ENCODE measurements at regions not wholly inside any gene's neighbourhood (a gene's known extent, or its start where the extent isn't known, plus 50 kb on each side); places are given as distances from the start of the nearest gene placed in this dataset.

GRCh38 chr5:56366986-56367385 is 133.9 kb upstream of the ANKRD55 start:
- no peak for DNase-seq

GRCh38 chr5:56361398-56361797 is 128.3 kb upstream of the ANKRD55 start:
- DNase-seq = no peak

DNA sequence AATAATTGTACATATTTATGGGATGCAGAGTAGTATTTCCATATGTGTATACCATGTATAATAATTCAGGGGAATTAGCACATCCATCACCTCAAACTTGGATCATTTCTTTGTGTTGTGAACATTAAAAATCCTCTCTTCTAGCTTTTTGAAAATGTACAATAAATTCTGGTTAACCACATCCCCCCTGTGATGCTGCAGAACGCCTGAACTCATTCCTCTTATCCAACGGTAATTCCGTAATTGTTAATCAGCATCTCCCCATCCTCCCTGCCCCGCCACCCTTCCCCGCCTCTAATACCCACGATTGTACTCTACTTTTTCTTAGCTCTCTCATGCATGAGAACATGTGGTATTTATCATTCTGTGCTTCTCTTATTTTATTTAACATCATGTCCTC is 127.7 kb upstream of the ANKRD55 start:
- no peak for DNase-seq

GRCh38 chr5:56359809-56360685 is 126.9 kb upstream of the ANKRD55 start:
- no peak for DNase-seq

DNA sequence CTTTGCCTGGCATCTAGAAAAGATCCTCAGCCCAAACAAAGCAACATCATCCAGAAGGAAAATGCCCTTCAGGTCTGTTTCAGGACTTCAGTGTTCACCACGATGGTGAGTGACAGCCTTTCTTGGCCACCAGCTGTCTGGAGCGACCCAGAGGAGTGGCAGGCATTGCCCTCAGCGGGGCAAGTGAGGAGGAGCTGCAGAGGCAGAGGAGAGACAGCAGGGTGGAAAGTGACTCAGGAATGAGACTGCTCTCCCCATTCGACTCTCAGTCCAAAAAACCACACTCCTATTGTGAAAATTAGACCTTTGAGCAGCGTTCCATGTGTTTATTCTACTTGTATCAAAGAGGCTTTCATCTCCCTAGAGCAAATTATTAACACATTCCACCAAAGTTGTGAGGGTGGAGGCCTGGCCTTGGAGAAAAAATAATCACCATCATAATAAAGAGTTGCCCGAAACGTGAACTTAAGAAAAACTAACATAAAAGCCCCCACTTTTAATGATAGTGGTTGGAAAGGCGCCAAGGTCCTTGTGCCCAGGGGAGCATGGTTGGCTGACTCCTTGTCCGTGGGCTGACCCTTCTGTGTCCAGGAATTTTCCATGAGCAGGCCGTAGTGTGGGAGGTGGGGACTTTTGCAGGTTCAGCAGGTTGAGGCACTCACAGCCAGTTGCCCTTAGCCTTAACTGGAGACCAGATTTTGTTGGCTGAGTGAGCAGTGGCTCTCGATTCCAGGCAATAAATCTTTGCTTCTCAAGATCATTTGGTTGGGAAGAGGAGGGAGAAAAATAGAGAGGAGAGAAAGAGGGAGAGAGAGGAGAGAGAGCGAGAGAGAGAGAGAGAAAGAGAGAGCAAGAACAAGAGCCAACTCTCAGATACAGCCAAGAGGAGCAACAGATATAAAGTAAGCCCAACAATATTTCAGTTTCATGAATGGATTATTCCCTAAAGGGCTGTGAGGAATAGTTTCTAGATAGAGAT is 125.9 kb upstream of the ANKRD55 start:
- DNase-seq = no peak

DNA sequence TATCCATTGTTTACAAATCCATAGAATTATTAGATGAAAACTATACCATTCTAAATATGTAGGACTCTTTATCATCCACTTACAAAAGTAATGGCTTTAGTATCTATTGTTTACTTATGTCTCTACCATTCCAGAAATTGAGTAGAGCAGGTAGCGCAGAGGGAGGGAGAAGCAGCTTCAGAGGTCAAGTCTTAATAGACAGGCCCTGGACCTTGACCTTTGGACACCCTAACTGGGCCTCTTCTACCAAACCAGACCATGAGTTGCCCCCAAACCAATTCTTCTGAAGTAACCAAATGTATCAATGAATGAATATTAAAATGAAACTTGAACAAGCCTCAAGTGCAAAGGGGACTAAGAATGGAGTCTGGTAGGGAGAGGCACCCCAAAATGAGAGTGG is 124.9 kb upstream of the ANKRD55 start:
- no peak for DNase-seq

- DNase-seq = no peak
Observed at GRCh38 chr5:56357426-56357825, 124.3 kb upstream of the ANKRD55 start.

GRCh38 chr5:56356836-56357160 is 123.7 kb upstream of the ANKRD55 start:
- DNase-seq = no peak

DNA sequence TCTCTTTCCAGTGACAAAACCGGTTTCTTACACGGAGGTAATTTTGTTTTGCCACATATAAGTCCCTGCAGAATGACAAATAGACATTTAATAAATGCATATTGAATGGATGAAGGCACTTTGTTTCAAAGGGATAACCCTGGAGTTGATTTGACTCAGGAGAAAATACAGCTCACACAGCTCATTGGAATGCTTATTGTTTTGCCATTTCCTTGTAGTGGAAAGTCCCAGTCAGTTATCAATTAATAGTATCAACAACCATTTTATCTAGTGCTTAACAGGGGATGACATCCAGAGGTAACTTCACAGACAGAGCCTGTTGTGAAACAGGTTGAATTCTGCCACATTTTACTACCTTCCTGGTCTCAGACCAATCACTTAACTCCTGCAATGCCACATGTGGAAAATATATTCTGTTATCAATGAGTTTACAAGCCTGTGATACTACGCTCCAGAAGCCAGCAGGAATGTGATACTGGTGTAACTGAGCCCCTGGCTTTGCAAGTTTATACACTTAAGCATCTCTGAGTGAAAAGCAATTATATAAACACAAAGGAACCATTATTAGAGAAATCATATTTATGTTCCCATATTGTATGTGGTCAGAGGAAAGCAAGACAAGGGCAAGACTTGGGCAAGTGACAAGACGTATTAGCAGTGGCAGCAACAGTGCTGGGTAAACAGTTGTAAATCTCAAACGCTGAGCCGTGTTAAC is 123.1 kb upstream of the ANKRD55 start:
- no peak for DNase-seq

DNA sequence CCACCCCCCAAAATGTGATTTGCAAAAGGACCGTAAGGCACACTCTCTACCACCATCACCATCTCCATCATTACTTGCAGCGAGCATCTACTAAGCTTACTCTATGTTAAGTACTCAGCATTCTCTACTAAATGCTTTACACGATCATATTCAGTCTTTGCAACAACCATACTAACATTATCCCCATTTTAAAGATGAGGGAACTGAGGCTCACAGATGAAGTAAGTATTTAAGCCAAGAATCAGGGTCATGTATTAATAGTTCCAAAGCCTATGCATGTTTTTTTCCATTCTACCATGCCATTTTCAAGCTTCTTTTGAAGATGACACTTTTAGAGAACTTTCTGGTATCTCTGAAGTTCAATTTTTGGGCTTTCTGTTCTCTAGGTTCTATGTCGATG is 121.7 kb upstream of the ANKRD55 start:
- no peak for DNase-seq

- no peak for DNase-seq
Observed at GRCh38 chr5:56352808-56353590, 119.9 kb upstream of the ANKRD55 start.

GRCh38 chr5:56350597-56351170 is 117.6 kb upstream of the ANKRD55 start:
- no peak for DNase-seq

- DNase-seq = no peak
Observed at GRCh38 chr5:56350011-56350596, 117.0 kb upstream of the ANKRD55 start.

DNA sequence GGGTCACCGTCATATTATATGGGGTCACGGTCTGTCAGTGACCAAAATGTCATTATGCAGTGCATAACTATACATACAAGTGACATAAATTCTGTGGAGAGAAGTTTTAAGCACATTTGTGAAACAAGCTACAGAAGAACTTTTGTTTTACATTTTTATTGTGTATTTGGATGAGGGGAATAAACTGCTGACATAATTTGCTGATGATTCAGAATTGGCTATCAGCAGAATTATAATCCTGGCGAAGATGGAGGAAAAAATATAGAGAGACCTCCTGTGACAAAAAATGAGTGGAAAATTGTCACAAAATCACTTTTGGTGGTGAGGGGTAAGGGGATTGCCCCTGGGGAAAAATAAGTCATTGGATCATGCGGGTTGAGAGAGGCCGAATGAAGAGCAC is 116.3 kb upstream of the ANKRD55 start:
- DNase-seq = no peak

DNA sequence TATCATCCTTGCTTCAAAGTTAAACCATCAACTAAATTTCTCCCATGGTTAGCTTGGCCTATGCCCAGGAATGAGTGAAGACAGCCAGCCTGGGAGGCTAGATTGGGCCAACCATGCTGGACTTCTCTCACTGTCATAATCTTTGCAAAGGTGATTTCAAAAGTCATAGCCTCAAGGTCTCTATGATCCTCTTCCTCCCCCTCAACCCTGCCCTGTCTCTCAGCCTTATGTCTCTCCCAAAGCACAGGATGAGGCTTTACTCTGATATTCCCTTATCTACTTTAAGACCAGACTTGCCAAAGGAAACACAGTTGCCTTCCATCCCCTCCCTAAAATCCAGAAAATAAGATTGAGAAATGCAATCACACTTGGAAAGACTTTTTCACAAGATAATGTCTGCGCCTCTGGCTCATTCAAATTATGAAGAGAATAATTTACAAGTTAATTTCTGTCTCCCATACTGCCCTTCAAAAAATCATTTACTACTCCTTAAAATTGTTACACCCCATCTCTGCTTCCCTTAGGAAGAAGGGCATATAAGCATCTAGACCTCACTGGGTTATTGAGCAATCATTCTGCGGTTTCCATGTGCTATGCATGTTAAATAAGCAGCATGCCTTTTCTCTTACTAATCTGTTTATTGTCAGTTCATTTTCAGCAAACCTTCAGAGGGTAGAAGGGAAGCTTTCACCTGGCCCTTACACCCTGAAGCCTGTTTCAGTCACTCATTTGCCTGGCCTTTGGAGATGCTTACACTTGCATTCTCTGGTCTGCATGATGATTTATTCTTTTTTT is 113.8 kb upstream of the ANKRD55 start:
- no peak for DNase-seq

DNA sequence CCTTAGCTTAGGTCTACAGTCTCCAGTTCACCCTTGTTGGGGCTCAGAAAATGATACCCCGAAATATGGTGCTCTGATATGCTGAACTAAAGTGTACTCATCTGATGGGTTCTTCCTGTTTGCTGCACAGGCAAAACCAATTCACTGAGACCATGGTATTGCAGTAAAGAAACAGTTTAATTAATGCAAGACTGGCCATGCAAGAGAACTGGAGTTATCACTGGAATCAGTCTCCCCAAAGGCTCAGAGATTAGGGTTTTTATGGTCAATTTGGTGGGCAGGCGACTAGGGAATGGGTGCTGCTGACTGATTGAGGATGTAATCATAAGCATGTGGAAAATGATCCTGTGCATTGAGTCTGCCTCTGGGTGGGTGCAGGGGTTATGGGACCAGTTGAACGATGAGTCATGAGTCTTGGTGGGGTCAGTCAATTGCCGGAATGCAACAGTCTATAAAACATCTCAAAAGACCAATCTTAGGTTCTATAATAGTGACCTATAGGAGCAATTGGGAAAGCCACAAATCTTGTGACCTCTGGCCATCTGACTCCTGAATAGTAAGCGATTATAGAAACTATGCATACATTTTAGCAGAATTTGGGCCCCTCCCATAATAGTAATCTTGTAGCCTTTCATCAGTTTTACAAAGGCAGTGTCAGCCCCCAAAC is 113.0 kb upstream of the ANKRD55 start:
- no peak for DNase-seq

- DNase-seq = no peak
Observed at GRCh38 chr5:56345352-56345751, 112.2 kb upstream of the ANKRD55 start.

DNA sequence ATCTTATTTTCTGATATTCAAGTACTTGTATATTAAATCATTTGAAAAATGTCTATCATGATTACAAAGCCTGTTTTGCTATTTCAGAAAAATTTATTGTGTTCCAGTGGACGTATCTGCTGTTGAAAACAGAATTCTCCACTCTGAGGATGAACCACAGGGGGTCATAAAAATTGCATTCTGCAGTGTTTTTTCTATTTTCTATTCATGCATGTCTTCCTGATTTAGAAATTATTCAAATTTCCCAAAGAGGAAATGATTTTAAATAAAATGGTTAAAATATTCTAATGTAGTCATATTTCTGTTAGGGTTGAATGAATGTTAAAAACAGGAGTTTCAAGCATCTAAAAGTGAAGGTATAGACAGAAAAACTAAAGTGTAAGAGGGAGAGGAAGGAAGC is 111.5 kb upstream of the ANKRD55 start:
- DNase-seq = no peak

GRCh38 chr5:56343988-56344387 is 110.9 kb upstream of the ANKRD55 start:
- DNase-seq = no peak

GRCh38 chr5:56342616-56343015 is 109.5 kb upstream of the ANKRD55 start:
- no peak for DNase-seq
